ENCODE measurements at regions not wholly inside any gene's neighbourhood (a gene's known extent, or its start where the extent isn't known, plus 50 kb on each side); places are given as distances from the start of the nearest gene placed in this dataset.

DNA sequence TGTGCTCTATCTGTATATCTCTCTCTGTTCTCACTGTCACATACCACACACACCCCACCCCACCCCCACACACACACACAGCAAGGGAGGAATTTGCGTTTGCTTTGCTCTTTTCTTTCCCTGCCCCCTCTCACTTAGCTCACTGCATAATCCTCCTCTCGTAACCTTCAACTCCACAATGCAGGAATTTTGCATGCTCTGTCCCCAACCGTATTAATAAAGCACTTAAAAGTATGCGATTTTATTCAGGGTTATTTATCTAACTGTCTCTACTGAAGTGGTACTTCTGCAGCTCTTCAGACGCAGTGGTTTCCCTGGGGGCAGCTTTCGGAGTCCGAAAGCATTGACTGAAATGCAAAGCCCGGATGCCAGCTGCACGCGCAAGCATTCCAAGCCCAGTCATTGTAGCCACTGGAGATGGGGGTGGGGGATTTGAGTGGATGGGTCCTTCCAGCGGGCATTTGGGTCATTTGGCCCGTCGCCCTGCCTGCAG lies 105.4 kb upstream of the RBFOX1 start:
- H3K27me3 Mint-ChIP-seq = no peaks in the 10 kb centered on the region
- no peak overlapping the region for H3K27ac Mint-ChIP-seq (ENCODE audit: low read depth)
- DNase-seq (ENCODE audit: low spot score in 2 of 2) (no peak), ATAC-seq (replicated peaks; ENCODE audit: extremely low read depth, poor library complexity, severe bottlenecking) (no peak)
- H3K4me1 Mint-ChIP-seq = no peaks in the 10 kb centered on the region
- H3K9me3 Mint-ChIP-seq = peaks cover 23% of the 10 kb centered on the region
- H3K36me3 Mint-ChIP-seq (ENCODE audit: insufficient read depth) = no peaks in the 10 kb centered on the region
- H3K4me3 Mint-ChIP-seq = no peak overlapping the region

DNA sequence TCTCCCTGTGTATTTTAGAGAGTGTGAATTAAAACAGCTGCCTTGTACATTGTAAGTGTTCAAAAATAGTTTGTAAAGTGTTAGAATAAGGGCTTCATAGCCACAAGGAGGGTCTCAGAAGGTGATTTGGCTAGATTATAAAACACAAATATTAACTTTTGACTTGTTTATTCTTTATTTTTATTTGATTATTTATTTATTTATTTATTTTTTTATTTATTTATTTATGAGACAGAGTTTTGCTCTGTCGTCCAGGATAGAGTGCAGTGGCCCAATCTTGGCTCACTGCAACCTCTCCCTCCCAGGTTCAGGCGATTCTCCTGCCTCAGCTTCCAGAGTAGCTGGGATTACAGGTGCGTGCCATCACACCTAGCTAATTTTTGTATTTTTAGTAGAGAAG lies 111.5 kb upstream of the RBFOX1 start:
- Mint-ChIP-seq H3K9me3 (peaks cover 22% of the 10 kb centered on the region), H3K4me3 (no peak overlapping the region), H3K27me3 (no peaks in the 10 kb centered on the region), H3K27ac (ENCODE audit: low read depth) (no peak overlapping the region), H3K36me3 (ENCODE audit: insufficient read depth) (no peaks in the 10 kb centered on the region), H3K4me1 (no peaks in the 10 kb centered on the region)
- ATAC-seq (replicated peaks; ENCODE audit: extremely low read depth, poor library complexity, severe bottlenecking) = no peak
- no peak for DNase-seq (ENCODE audit: low spot score in 2 of 2)

DNA sequence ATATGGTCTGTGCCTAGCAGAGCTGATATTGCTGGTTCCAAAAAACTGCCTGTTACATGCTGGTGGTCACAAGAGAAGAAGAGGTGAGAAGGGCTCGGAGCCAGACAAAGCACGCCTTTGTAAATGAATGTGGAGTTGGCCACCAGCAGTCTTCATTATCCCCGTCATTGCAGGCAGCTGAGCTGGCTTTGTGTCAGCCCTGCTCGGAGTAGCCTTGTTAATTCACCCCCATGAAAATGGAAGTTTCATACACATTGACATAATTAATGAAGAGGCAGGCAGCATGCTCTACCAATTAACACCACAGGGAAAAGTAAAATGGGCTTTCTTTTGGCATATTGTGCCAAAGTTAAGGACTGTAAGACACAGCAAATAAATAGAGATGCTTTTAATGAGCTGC lies 113.7 kb upstream of the RBFOX1 start:
- no peaks in the 10 kb centered on the region for H3K27me3 Mint-ChIP-seq

DNA sequence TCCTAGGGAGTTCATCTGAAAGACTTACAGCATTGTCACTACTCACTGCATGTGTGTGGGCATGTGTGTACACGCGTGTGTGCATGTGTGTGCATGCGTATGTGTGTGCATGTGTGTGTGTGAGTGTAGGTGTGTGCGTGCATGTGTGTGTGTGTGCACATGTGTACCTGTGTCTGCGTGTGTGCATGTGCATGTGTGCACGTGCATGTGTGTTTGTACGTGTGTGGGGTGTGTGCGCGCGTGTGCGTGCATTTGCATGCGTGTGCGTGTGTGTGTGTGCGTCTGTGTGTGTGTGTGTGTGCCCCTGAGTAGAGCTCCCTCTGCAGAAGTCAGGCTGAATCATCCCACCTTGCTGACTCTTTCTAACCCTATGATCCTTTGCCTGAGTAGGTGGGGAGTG lies 114.8 kb upstream of the RBFOX1 start:
- Mint-ChIP-seq H3K4me1 (no peaks in the 10 kb centered on the region), H3K9me3 (peaks cover 36% of the 10 kb centered on the region), H3K36me3 (ENCODE audit: insufficient read depth) (no peaks in the 10 kb centered on the region), H3K4me3 (no peak overlapping the region), H3K27ac (ENCODE audit: low read depth) (no peak overlapping the region), H3K27me3 (no peaks in the 10 kb centered on the region)
- no peak for DNase-seq (ENCODE audit: low spot score in 2 of 2)
- ATAC-seq (replicated peaks; ENCODE audit: extremely low read depth, poor library complexity, severe bottlenecking) = no peak

More for the DNA sequence above, 113.7 kb upstream of the RBFOX1 start:
- H3K36me3 Mint-ChIP-seq (ENCODE audit: insufficient read depth) = no peaks in the 10 kb centered on the region
- H3K4me1 Mint-ChIP-seq = no peaks in the 10 kb centered on the region
- no peak for DNase-seq (ENCODE audit: low spot score in 2 of 2)
- ATAC-seq (replicated peaks; ENCODE audit: extremely low read depth, poor library complexity, severe bottlenecking) = no peak
- no peak overlapping the region for H3K4me3 Mint-ChIP-seq
- H3K9me3 Mint-ChIP-seq = peaks cover 35% of the 10 kb centered on the region
- no peak overlapping the region for H3K27ac Mint-ChIP-seq (ENCODE audit: low read depth)

DNA sequence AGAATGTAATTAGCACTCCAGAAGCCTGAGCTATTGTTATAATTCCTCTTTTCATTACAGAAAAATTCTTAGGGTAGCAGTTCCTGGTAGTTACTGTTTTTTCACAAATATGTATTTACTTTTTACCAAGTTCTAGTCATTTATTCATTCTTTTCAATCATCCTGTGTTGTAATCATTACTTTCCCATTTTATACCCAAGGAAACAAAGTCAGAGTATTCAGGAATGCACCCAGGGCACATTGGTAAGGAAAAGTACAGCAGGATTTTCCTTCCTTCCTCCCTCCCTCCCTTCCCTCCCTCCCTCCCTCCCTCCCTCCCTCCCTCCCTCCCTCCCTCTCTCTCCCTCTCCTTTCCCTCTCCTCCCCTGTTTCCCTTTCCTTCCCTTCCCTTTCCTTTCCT lies 115.9 kb upstream of the RBFOX1 start:
- H3K4me3 Mint-ChIP-seq = no peak overlapping the region
- no peaks in the 10 kb centered on the region for H3K36me3 Mint-ChIP-seq (ENCODE audit: insufficient read depth)
- H3K4me1 Mint-ChIP-seq = no peaks in the 10 kb centered on the region
- H3K9me3 Mint-ChIP-seq = peaks cover 36% of the 10 kb centered on the region
- DNase-seq (ENCODE audit: low spot score in 2 of 2) = no peak
- H3K27me3 Mint-ChIP-seq = no peaks in the 10 kb centered on the region
- no peak for ATAC-seq (replicated peaks; ENCODE audit: extremely low read depth, poor library complexity, severe bottlenecking)
- no peak overlapping the region for H3K27ac Mint-ChIP-seq (ENCODE audit: low read depth)

DNA sequence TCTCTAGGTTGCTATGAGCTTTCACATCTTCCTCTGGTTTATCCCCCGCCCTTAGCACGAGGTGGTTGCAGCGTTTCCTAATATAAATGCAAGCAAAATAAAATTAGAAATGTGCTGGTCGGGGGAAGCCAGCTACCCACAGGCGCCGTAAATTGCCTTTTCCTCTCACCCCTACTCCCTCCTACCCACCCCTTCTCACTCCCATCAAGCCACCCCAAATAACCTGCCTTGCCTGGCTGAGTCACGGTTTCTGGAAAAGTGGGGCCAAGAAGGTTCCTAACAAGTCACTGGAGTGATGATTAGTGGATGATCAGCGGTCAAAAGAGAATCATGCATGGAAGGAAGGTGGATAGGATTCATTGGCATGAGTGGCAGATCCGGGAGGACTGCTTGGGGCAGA lies 120.9 kb upstream of the RBFOX1 start:
- no peak for DNase-seq (ENCODE audit: low spot score in 2 of 2)
- no peak overlapping the region for H3K27ac Mint-ChIP-seq (ENCODE audit: low read depth)
- H3K4me1 Mint-ChIP-seq = no peaks in the 10 kb centered on the region
- no peaks in the 10 kb centered on the region for H3K27me3 Mint-ChIP-seq
- no peak overlapping the region for H3K4me3 Mint-ChIP-seq
- H3K36me3 Mint-ChIP-seq (ENCODE audit: insufficient read depth) = no peaks in the 10 kb centered on the region
- H3K9me3 Mint-ChIP-seq = peaks cover 19% of the 10 kb centered on the region
- no peak for ATAC-seq (replicated peaks; ENCODE audit: extremely low read depth, poor library complexity, severe bottlenecking)

DNA sequence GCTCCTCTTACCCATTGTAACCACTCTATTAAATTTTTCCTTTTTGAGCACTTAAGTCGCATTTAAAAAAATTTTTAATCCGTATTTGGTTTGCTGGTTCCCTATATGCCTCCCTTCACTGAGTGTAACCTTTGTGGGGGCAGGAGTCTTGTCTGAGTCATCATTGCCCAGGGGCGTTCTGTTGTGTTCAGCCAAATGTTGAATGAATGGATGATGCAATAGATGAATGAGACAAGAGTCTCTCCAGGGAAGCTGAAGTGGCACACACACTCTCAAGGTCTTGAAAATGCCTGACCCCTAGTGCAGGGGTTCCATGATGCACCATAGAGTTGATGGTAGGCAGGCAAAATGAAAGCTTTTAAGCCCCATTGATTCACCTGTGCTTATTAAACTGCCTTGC lies 123.0 kb upstream of the RBFOX1 start:
- no peaks in the 10 kb centered on the region for H3K36me3 Mint-ChIP-seq (ENCODE audit: insufficient read depth)
- H3K27ac Mint-ChIP-seq (ENCODE audit: low read depth) = no peak overlapping the region
- H3K4me3 Mint-ChIP-seq = no peak overlapping the region
- H3K27me3 Mint-ChIP-seq = no peaks in the 10 kb centered on the region
- H3K4me1 Mint-ChIP-seq = no peaks in the 10 kb centered on the region
- DNase-seq (ENCODE audit: low spot score in 2 of 2) = no peak
- no peak for ATAC-seq (replicated peaks; ENCODE audit: extremely low read depth, poor library complexity, severe bottlenecking)
- peaks cover 16% of the 10 kb centered on the region for H3K9me3 Mint-ChIP-seq

DNA sequence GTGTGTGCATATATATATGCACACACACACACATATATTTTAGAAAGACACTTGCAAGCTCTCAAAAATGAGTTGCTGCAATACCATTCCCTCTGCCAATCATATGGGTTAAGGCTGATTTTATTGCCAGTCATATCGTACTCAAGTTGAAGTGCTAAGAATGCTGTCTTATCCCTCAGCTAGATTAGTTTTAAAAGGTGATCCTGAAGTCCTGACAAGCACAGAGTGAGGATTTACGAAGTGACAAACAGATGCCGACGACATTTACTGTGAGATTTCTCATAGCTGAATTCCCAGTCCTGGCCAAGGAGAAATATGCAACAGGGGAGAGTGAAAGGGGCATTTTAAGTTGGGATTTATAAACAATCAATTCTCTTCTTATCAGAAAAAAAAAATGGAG lies 126.2 kb upstream of the RBFOX1 start:
- Mint-ChIP-seq H3K27me3 (no peaks in the 10 kb centered on the region), H3K4me3 (no peak overlapping the region), H3K27ac (ENCODE audit: low read depth) (no peak overlapping the region), H3K36me3 (ENCODE audit: insufficient read depth) (no peaks in the 10 kb centered on the region), H3K9me3 (peaks cover 26% of the 10 kb centered on the region), H3K4me1 (no peaks in the 10 kb centered on the region)
- ATAC-seq (replicated peaks; ENCODE audit: extremely low read depth, poor library complexity, severe bottlenecking) (no peak), DNase-seq (ENCODE audit: low spot score in 2 of 2) (no peak)

DNA sequence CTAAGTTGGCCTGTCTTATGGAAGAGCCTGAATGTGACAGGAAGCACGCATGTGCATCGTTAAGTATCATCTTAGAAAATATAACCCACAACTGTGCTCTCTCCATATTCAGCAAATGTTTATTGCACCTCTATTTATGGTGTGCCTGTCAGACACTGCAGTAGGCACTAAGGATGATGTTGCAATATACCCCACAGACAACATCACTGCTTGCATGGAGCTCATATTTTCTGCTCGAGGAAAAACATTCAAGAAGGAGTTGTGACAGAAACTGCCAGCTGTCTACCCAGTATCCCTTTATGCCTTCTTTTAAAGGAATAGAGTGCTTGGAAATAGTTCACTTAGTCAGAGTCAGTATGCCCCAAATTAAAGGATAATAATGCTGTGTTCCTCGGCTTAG lies 132.3 kb upstream of the RBFOX1 start:
- no peak overlapping the region for H3K4me3 Mint-ChIP-seq
- H3K27me3 Mint-ChIP-seq = no peaks in the 10 kb centered on the region
- peaks cover 41% of the 10 kb centered on the region for H3K9me3 Mint-ChIP-seq
- no peak for DNase-seq (ENCODE audit: low spot score in 2 of 2)
- no peak overlapping the region for H3K27ac Mint-ChIP-seq (ENCODE audit: low read depth)
- no peak for ATAC-seq (replicated peaks; ENCODE audit: extremely low read depth, poor library complexity, severe bottlenecking)
- no peaks in the 10 kb centered on the region for H3K4me1 Mint-ChIP-seq
- H3K36me3 Mint-ChIP-seq (ENCODE audit: insufficient read depth) = no peaks in the 10 kb centered on the region

DNA sequence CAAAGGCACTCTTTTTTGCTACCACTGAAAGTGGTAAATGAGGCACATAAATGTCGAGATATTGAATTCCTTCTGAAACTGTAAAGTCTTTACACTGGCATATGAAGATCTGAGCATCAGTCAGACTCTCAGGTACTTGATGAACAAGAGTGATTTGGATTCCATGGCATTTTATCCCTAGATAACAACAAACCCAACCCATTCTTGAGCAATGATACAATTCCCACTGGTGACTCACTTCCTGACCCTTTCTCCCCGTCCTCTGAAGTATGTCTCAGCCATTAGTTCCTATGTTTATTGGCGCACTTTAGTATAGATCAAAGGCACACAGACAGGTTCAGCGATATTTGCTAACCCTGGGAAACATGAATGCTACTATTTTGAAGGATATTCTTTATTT lies 147.0 kb upstream of the RBFOX1 start:
- Mint-ChIP-seq H3K27ac (ENCODE audit: low read depth) (no peak overlapping the region), H3K9me3 (peaks cover 45% of the 10 kb centered on the region), H3K4me1 (no peaks in the 10 kb centered on the region), H3K4me3 (no peak overlapping the region), H3K27me3 (no peaks in the 10 kb centered on the region), H3K36me3 (ENCODE audit: insufficient read depth) (no peaks in the 10 kb centered on the region)
- ATAC-seq (replicated peaks; ENCODE audit: extremely low read depth, poor library complexity, severe bottlenecking) (no peak), DNase-seq (ENCODE audit: low spot score in 2 of 2) (no peak)

DNA sequence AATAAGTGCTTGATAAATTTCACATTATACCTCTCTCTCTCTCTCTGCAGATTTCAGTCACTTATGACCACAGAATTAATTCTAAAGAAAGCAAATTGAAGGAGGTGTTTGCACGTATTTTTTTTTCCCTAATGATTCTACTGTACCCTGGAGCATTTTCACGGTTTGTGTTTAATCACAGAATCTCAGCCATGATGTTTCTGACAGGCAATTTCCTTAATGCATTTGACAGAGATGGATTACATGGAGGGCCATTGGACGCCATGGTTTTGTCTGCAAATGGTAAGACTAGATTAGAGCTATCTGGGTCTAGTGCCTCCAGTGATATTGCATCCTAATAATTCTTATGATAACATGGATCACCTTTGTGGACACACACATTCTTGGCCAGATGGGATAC lies 147.5 kb upstream of the RBFOX1 start:
- H3K27me3 Mint-ChIP-seq = no peaks in the 10 kb centered on the region
- H3K4me3 Mint-ChIP-seq = no peak overlapping the region
- peaks cover 40% of the 10 kb centered on the region for H3K9me3 Mint-ChIP-seq
- ATAC-seq (replicated peaks; ENCODE audit: extremely low read depth, poor library complexity, severe bottlenecking) = no peak
- H3K4me1 Mint-ChIP-seq = no peaks in the 10 kb centered on the region
- DNase-seq (ENCODE audit: low spot score in 2 of 2) = no peak
- no peaks in the 10 kb centered on the region for H3K36me3 Mint-ChIP-seq (ENCODE audit: insufficient read depth)
- H3K27ac Mint-ChIP-seq (ENCODE audit: low read depth) = no peak overlapping the region

DNA sequence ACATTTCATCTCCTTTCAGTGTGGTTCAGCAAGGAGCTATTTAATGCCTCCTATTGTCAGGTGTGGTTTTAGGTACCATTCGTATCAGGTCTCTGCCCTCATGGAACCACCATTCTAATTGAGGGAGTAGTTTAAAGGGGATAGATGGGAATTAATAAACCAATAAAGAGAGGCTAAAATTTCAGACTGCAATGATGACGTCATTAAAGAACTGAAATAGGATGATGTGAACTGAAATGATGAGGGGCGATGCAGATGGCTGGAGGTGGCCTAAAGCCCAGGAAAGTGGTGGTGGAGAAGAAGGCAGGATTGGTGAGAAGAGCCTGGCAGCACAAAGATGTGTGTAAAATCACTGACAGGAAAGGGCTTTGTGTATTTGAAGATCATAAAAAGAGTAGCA lies 148.9 kb upstream of the RBFOX1 start:
- no peak for DNase-seq (ENCODE audit: low spot score in 2 of 2)
- H3K27ac Mint-ChIP-seq (ENCODE audit: low read depth) = no peak overlapping the region
- ATAC-seq (replicated peaks; ENCODE audit: extremely low read depth, poor library complexity, severe bottlenecking) = no peak
- H3K27me3 Mint-ChIP-seq = no peaks in the 10 kb centered on the region
- no peak overlapping the region for H3K4me3 Mint-ChIP-seq
- H3K9me3 Mint-ChIP-seq = peaks cover 36% of the 10 kb centered on the region
- no peaks in the 10 kb centered on the region for H3K36me3 Mint-ChIP-seq (ENCODE audit: insufficient read depth)
- H3K4me1 Mint-ChIP-seq = no peaks in the 10 kb centered on the region

DNA sequence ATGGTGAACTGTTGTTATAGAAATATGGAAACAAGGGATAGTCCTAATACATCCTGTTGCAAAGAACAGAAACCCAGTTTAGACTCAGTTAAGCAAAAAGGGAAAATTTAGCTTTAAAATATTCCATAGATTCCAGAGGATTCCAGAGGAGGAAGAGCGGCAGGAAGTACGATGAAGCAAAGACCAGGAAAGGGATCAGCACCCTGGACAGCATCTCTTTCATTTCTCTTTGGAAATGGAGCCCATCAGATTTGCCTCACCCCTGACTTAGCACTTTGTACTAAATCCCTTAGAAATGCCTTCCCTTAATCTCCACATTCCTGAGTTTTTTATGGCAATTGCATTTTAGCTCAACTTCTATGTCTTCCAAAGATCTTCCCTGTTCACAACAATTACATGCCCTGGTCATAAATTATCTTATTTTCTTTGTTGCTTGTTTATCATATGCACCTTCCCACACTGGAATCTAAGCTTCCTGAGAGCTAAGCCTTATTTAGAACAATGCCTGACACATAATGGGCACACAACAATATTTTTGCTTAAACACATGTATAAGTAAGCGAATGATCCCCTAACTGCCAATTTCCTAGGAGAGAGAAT lies 150.0 kb upstream of the RBFOX1 start:
- no peaks in the 10 kb centered on the region for H3K27me3 Mint-ChIP-seq
- H3K4me1 Mint-ChIP-seq = no peaks in the 10 kb centered on the region
- no peaks in the 10 kb centered on the region for H3K36me3 Mint-ChIP-seq (ENCODE audit: insufficient read depth)
- no peak overlapping the region for H3K4me3 Mint-ChIP-seq
- DNase-seq (ENCODE audit: low spot score in 2 of 2) = no peak
- H3K27ac Mint-ChIP-seq (ENCODE audit: low read depth) = no peak overlapping the region
- H3K9me3 Mint-ChIP-seq = peaks cover 32% of the 10 kb centered on the region
- no peak for ATAC-seq (replicated peaks; ENCODE audit: extremely low read depth, poor library complexity, severe bottlenecking)

DNA sequence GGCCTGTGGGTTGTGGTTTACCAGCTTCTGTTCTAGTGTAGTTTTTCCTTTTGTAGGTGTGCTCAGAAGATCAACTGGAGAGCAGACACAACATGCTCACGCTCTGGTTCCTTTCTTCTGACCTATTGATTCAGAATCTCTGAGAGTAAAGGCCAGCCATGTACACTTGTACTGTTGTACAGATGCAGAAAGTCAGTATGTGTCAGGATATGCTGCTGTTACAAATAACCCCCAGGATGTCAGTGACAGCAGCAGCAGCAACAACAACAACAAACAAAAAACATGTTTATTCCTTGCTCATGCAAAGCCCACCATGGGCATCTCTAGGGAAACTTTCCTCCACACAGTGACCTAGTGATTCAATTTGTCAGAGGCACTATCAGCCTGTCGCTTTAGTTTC lies 154.8 kb upstream of the RBFOX1 start:
- no peaks in the 10 kb centered on the region for H3K27me3 Mint-ChIP-seq
- H3K27ac Mint-ChIP-seq (ENCODE audit: low read depth) = no peak overlapping the region
- no peak for DNase-seq (ENCODE audit: low spot score in 2 of 2)
- H3K9me3 Mint-ChIP-seq = peaks cover 31% of the 10 kb centered on the region
- H3K4me3 Mint-ChIP-seq = no peak overlapping the region
- no peaks in the 10 kb centered on the region for H3K36me3 Mint-ChIP-seq (ENCODE audit: insufficient read depth)
- no peak for ATAC-seq (replicated peaks; ENCODE audit: extremely low read depth, poor library complexity, severe bottlenecking)
- no peaks in the 10 kb centered on the region for H3K4me1 Mint-ChIP-seq

Data from central memory CD8-positive, alpha-beta T cell (primary cell).